Globus pallidus (tissue), 1 donor: ENCODE measurements at regions not wholly inside any gene's neighbourhood (a gene's known extent, or its start where the extent isn't known, plus 50 kb on each side); places are given as distances from the start of the nearest gene placed in this dataset.
"Not testable (repeated sequence)": the region's sequence is repeated elsewhere in the genome, so short reads cannot be mapped to it uniquely, and the experiment has no call there.

ENCODE experiments used
- DNase-seq: peaks from one replicate; pipeline ENCODE4 v3.0.0-alpha.2; 2015; ENCODE audit warnings: low spot score

DNA sequence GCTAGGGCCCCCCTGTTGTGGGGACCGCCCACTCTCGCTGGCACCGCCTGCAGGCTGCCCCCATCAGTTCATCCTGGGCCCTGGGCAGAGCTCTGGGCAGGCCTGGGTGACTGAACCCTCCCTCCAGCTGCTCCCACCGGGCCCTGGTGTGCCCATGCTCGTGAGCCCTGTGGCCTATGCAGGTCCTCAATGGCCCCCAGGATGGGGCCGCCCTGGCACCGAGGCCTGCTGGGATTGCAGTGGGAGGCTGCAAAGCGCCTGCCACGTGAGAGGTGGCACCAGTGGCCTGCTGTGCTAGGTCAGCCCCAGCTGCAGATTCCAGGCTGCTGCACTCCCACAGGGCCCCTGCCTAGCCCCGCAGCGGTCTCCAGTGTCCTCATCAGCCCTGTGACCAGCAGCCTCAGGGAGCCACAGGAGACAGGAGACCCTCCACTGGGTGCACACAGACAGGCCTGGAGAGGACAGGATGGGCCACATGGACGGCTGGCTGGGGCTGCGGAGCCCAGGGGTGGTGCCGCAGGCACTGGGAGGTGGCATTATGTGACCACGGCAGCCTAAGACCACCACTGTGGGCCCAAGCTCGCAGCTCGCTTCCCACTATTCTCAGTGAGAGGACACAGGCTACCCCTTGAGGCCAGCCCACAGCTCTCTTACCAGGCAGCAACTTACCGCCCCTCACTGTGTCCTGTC is 199.4 kb downstream of the BCR start:
- not testable (repeated sequence) for DNase-seq

DNA sequence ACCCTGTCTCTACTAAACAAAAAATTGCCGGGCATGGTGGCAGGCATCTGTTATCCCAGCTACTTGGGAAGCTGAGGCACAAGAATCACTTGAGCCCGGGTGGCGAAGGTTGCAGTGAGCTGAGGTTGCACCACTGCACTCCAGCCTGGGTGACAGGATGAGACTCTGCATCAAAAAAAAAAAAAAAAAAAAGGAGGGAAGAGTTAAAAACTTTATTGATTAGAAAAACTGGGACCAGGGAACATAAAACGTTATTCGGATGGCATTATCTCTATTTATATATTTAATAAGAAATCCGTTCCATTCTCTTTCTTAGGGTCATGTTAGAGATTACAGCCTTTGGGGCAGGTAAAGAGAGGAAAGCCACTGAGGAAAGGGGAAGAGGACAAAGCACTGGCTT is 197.5 kb downstream of the BCR start:
- DNase-seq: no peak

DNA sequence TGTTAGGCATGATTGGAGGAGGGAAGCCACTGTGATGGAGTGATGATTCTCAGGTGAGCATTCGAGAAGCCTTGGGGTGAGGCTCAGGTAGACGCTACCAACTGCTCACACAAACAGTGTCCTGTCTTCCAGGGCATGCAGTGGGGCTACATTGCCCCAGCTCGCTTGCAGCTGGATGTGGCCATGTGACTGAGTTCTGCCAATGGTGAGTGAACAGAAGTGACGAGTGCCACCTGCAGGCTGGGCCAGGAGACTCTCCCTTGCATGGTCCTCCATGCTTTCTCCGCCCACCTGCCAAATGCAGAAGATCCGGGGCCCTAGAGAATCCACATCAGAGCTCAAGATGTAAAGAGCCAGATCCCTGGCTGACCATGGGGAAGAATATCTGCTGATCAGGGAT is 195.9 kb downstream of the BCR start:
- no peak for DNase-seq

DNA sequence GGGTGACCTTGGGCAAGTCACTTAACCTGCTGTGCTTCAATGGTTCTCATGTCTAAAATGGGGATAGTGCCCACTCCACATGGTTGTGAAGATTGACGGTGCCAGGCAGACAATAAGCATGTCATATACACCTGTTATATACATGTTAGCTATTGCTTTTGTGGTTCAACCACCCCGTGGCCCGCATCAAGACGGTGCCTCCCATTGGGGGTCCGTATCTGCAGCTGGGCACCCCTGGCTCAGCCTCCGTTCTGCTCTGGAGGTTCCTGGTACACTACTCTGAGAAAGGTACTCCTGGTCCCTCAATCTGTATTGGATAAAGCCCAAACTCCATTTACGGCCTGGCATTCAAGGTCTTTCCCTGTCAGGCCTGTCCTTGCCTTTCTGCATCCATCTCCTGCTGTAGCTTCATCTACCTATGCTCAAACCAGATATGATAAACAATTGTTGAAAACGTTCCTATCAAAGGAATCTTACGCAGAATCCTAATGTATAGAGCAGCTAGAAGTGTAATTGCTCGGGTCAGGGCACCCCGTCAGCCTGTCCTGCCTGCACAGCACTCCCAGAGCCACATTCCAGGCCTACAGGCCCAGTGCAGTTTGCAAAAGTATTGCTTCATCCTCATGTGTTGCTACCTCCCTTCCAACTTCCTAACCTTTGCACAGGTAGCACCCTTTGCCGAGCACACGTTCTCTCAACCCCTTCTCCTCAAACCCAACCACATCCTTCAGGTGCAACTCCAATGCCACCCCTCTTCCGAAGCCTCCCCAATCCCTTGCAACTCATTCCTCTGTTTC is 194.9 kb downstream of the BCR start:
- DNase-seq: no peak

DNA sequence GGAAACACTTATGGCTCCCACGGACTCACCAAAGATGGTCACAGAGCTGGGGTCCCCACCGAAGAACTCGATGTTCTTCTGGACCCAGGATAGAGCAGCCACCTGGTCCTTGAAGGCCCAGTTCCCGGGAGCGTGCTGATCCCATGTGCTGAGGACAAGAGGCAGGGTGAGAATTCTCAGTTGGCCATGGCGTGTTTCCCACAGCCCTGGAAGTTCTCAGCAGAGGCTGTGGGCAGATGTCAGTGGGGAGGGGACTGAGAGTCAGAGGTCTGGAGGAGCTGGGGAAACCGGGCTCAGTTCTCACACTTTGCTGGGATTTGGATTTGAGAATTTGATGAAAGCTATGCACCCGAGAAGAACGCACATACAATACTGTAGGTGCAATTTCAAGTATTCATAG is 193.3 kb downstream of the BCR start:
- DNase-seq: no peak

DNA sequence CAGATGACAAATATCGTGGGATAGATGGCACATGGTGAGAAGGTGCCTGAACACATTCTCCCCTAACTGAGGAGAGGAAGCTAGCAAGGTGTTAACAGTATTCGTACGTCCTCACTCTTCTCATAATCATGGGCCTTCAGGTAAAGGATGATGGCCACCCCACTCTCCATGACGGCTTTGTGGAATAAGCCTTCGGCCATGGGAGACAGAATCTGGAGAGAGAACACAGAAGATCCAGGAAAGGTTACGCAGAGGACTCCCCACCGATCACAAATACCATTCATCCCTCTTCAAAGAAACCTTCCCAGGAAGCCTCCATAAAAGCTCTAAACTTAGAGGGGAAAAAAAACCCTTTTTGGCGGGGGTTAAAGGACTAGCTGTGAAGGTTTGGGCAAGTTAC is 189.9 kb downstream of the BCR start:
- DNase-seq: no peak

DNA sequence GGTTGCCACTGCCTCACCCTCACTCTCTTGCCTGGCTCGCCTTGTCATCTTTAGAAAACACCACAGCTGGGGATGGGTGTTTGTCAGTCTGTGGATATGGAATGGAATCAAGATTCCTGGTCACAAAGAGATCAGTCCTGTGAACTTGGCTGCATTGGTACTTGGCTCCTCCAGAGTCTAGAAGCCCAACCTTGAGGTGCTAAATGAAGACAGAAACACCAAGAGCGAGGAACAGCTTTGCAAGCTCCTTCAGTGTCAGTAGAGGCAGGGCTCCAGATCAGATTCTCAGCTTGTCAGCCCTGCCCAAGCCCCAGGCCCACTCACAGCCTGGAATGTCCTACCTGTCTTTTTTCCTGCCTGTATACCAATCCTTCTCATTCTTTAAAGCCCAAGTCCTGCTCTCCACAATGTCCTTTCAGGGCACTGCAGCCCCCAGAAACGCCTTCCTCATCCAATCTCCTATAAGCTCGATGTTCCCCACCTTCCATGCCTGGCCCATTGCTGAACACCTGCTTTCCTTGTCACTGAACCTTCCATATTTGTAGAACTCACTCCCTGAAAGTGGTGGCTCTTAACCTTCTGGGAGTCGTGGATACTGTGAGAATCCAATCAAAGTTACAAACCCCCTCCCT is 188.9 kb downstream of the BCR start:
- DNase-seq: no peak
